GM19025 (cell line): ENCODE measurements at regions not wholly inside any gene's neighbourhood (a gene's known extent, or its start where the extent isn't known, plus 50 kb on each side); places are given as distances from the start of the nearest gene placed in this dataset.
"Not testable (repeated sequence)": the region's sequence is repeated elsewhere in the genome, so short reads cannot be mapped to it uniquely, and the experiment has no call there.

Experiments used
- ATAC-seq: cut with Tn5 transposase; IDR thresholded peaks from one replicate; pipeline ENCODE4 v1.9.1; 2021; ENCODE audit warnings: mild to moderate bottlenecking, low read depth, moderate library complexity; ENCODE audit not compliant: unreplicated experiment

GRCh38 chr4:112007391-112007790, 137.9 kb upstream of the FAM241A start:
- no peak for ATAC-seq

- ATAC-seq, result no peak
Observed at GRCh38 chr4:112015960-112016359, 129.3 kb upstream of the FAM241A start.

- no peak for ATAC-seq
Observed at GRCh38 chr4:112023402-112023950, 121.8 kb upstream of the FAM241A start.

GRCh38 chr4:112026058-112026457, 119.2 kb upstream of the FAM241A start:
- ATAC-seq, result no peak

- no peak for ATAC-seq
Observed at GRCh38 chr4:112029771-112030171, 115.5 kb upstream of the FAM241A start.

- ATAC-seq, result no peak
Observed at GRCh38 chr4:112031712-112032328, 113.4 kb upstream of the FAM241A start.

GRCh38 chr4:112036886-112037285, 108.4 kb upstream of the FAM241A start:
- ATAC-seq, result no peak

- no peak for ATAC-seq
Observed at GRCh38 chr4:112038861-112039260, 106.4 kb upstream of the FAM241A start.

GRCh38 chr4:112049119-112049518, 96.1 kb upstream of the FAM241A start:
- not testable (repeated sequence) for ATAC-seq

- no peak for ATAC-seq
Observed at GRCh38 chr4:112053825-112054350, 91.4 kb upstream of the FAM241A start.

GRCh38 chr4:112055100-112055499, 90.2 kb upstream of the FAM241A start:
- no peak for ATAC-seq

- ATAC-seq, result no peak
Observed at GRCh38 chr4:112057470-112057869, 87.8 kb upstream of the FAM241A start.

- ATAC-seq, result no peak
Observed at GRCh38 chr4:112058433-112058832, 86.8 kb upstream of the FAM241A start.

GRCh38 chr4:112060212-112060611, 85.0 kb upstream of the FAM241A start:
- no peak for ATAC-seq

- no peak for ATAC-seq
Observed at GRCh38 chr4:112061207-112061817, 83.9 kb upstream of the FAM241A start.

GRCh38 chr4:112063260-112063659, 82.0 kb upstream of the FAM241A start:
- ATAC-seq, result no peak

- no peak for ATAC-seq
Observed at GRCh38 chr4:112069110-112069509, 76.1 kb upstream of the FAM241A start.

GRCh38 chr4:112073181-112073580, 72.1 kb upstream of the FAM241A start:
- no peak for ATAC-seq

GRCh38 chr4:112075129-112075753, 70.0 kb upstream of the FAM241A start:
- ATAC-seq, result peak; percentile 63

GRCh38 chr4:112075906-112076305, 69.3 kb upstream of the FAM241A start:
- ATAC-seq, result no peak

- no peak for ATAC-seq
Observed at GRCh38 chr4:112076919-112077608, 68.2 kb upstream of the FAM241A start.
